HG03469 (cell line): ENCODE measurements at regions not wholly inside any gene's neighbourhood (a gene's known extent, or its start where the extent isn't known, plus 50 kb on each side); places are given as distances from the start of the nearest gene placed in this dataset.

Experiments used
- ATAC-seq: cut with Tn5 transposase; IDR thresholded peaks from one replicate; pipeline ENCODE4 v1.9.1; 2021; ENCODE audit warnings: mild to moderate bottlenecking, moderate library complexity, moderate number of reproducible peaks; ENCODE audit not compliant: unreplicated experiment

GRCh38 chr13:107231944-107232343 lies 664.0 kb upstream of the ARGLU1 start:
- ATAC-seq = no peak

- ATAC-seq = no peak
Observed at GRCh38 chr13:107223867-107224266, 655.9 kb upstream of the ARGLU1 start.

GRCh38 chr13:107222597-107222996 lies 654.7 kb upstream of the ARGLU1 start:
- ATAC-seq = no peak

- no peak for ATAC-seq
Observed at GRCh38 chr13:107220245-107220644, 652.3 kb upstream of the ARGLU1 start.

- no peak for ATAC-seq
Observed at GRCh38 chr13:107217251-107217650, 649.3 kb upstream of the ARGLU1 start.

- ATAC-seq = no peak
Observed at GRCh38 chr13:107216046-107216755, 648.3 kb upstream of the ARGLU1 start.

- ATAC-seq = peak; percentile 99
Observed at GRCh38 chr13:107211073-107211472, 643.1 kb upstream of the ARGLU1 start.

GRCh38 chr13:107210723-107211030 lies 642.7 kb upstream of the ARGLU1 start:
- no peak for ATAC-seq

- no peak for ATAC-seq
Observed at GRCh38 chr13:107209824-107210722, 642.1 kb upstream of the ARGLU1 start.

- ATAC-seq = no peak
Observed at GRCh38 chr13:107208889-107209288, 641.0 kb upstream of the ARGLU1 start.

GRCh38 chr13:107205318-107206104 lies 637.6 kb upstream of the ARGLU1 start:
- peak; percentile 98 for ATAC-seq

- peak; percentile 40 for ATAC-seq
Observed at GRCh38 chr13:107203146-107203847, 635.4 kb upstream of the ARGLU1 start.

- ATAC-seq = no peak
Observed at GRCh38 chr13:107202371-107203023, 634.6 kb upstream of the ARGLU1 start.

- no peak for ATAC-seq
Observed at GRCh38 chr13:107200491-107200890, 632.6 kb upstream of the ARGLU1 start.

- no peak for ATAC-seq
Observed at GRCh38 chr13:107192289-107192688, 624.4 kb upstream of the ARGLU1 start.

GRCh38 chr13:107190065-107190464 lies 622.1 kb upstream of the ARGLU1 start:
- ATAC-seq = no peak

GRCh38 chr13:107185889-107186288 lies 618.0 kb upstream of the ARGLU1 start:
- no peak for ATAC-seq

- ATAC-seq = no peak
Observed at GRCh38 chr13:107170270-107170931, 602.5 kb upstream of the ARGLU1 start.

GRCh38 chr13:107157271-107157670 lies 589.3 kb upstream of the ARGLU1 start:
- no peak for ATAC-seq

- no peak for ATAC-seq
Observed at GRCh38 chr13:107144432-107144831, 576.5 kb upstream of the ARGLU1 start.
